ENCODE measurements at regions not wholly inside any gene's neighbourhood (a gene's known extent, or its start where the extent isn't known, plus 50 kb on each side); places are given as distances from the start of the nearest gene placed in this dataset.
A peak's percentile ranks its signal among the peaks of the same experiment; 100 is the strongest.
"Not testable (repeated sequence)": the region's sequence is repeated elsewhere in the genome, so short reads cannot be mapped to it uniquely, and the experiment has no call there.

- DNase-seq = no peak
These were observed 368.8 kb downstream of the SPRY2 start for GRCh38 chr13:79972066-79972569.

- no peak for DNase-seq
These were observed 374.4 kb downstream of the SPRY2 start for GRCh38 chr13:79966493-79966895.

- DNase-seq = no peak
These were observed 374.9 kb downstream of the SPRY2 start for GRCh38 chr13:79966059-79966458.

GRCh38 chr13:79946556-79946955 lies 394.4 kb downstream of the SPRY2 start:
- DNase-seq = no peak

GRCh38 chr13:79943346-79944023 lies 397.4 kb downstream of the SPRY2 start:
- DNase-seq = no peak

GRCh38 chr13:79941752-79942151 lies 399.2 kb downstream of the SPRY2 start:
- no peak for DNase-seq

GRCh38 chr13:79939689-79940088 lies 401.2 kb downstream of the SPRY2 start:
- no peak for DNase-seq

GRCh38 chr13:79937771-79938216 lies 403.1 kb downstream of the SPRY2 start:
- DNase-seq = no peak

GRCh38 chr13:79937311-79937710 lies 403.6 kb downstream of the SPRY2 start:
- DNase-seq = no peak

- peak; percentile 97 to 99 for DNase-seq
These were observed 404.4 kb downstream of the SPRY2 start for GRCh38 chr13:79936368-79937136.

- no peak for DNase-seq
These were observed 405.8 kb downstream of the SPRY2 start for GRCh38 chr13:79935121-79935520.

- DNase-seq = no peak
These were observed 407.5 kb downstream of the SPRY2 start for GRCh38 chr13:79933389-79933788.

- DNase-seq = no peak
These were observed 408.4 kb downstream of the SPRY2 start for GRCh38 chr13:79932556-79932955.

GRCh38 chr13:79923973-79924556 lies 416.9 kb downstream of the SPRY2 start:
- DNase-seq = not testable (repeated sequence)

GRCh38 chr13:79919091-79919490 lies 421.8 kb downstream of the SPRY2 start:
- DNase-seq = no peak

GRCh38 chr13:79918620-79919019 lies 422.3 kb downstream of the SPRY2 start:
- no peak for DNase-seq

GRCh38 chr13:79917628-79918027 lies 423.3 kb downstream of the SPRY2 start:
- no peak for DNase-seq

- DNase-seq = no peak
These were observed 425.7 kb downstream of the SPRY2 start for GRCh38 chr13:79915114-79915811.

GRCh38 chr13:79913141-79913827 lies 427.6 kb downstream of the SPRY2 start:
- DNase-seq = no peak

- no peak for DNase-seq
These were observed 428.5 kb downstream of the SPRY2 start for GRCh38 chr13:79912403-79912802.

- no peak for DNase-seq
These were observed 429.9 kb downstream of the SPRY2 start for GRCh38 chr13:79910875-79911540.

GRCh38 chr13:79909644-79910043 lies 428.7 kb downstream of the NDFIP2 start:
- DNase-seq = no peak
